OCI-LY7 (cell line): ENCODE measurements at regions not wholly inside any gene's neighbourhood (a gene's known extent, or its start where the extent isn't known, plus 50 kb on each side); places are given as distances from the start of the nearest gene placed in this dataset.

Experiments
- EZH2phosphoT487 ChIP-seq: fragments of 200-600 bp; sonication (generic); IDR thresholded peaks from 2 replicates; pipeline ENCODE4 v1.6.1; 2018; ENCODE audit warnings: low read depth, borderline replicate concordance, mild to moderate bottlenecking, mixed run types, antibody characterized with exemption, low read length, moderate library complexity, mixed read lengths
- TF ChIP-seq, protein P1 (sequence below): fragments of 200-600 bp; sonication (generic); conservative IDR thresholded peaks from 2 replicates; pipeline ENCODE4 v1.5.1; 2014; ENCODE audit warnings: mild to moderate bottlenecking, antibody characterized with exemption, low read length, moderate library complexity, mixed read lengths

GRCh38 chr10:64465653-64466052 is 944.5 kb downstream of the REEP3 start:
- TF ChIP-seq, protein P1, sequence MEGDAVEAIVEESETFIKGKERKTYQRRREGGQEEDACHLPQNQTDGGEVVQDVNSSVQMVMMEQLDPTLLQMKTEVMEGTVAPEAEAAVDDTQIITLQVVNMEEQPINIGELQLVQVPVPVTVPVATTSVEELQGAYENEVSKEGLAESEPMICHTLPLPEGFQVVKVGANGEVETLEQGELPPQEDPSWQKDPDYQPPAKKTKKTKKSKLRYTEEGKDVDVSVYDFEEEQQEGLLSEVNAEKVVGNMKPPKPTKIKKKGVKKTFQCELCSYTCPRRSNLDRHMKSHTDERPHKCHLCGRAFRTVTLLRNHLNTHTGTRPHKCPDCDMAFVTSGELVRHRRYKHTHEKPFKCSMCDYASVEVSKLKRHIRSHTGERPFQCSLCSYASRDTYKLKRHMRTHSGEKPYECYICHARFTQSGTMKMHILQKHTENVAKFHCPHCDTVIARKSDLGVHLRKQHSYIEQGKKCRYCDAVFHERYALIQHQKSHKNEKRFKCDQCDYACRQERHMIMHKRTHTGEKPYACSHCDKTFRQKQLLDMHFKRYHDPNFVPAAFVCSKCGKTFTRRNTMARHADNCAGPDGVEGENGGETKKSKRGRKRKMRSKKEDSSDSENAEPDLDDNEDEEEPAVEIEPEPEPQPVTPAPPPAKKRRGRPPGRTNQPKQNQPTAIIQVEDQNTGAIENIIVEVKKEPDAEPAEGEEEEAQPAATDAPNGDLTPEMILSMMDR, result no peak
- TF ChIP-seq EZH2phosphoT487, result no peak
